ENCODE measurements at regions not wholly inside any gene's neighbourhood (a gene's known extent, or its start where the extent isn't known, plus 50 kb on each side); places are given as distances from the start of the nearest gene placed in this dataset.

DNA sequence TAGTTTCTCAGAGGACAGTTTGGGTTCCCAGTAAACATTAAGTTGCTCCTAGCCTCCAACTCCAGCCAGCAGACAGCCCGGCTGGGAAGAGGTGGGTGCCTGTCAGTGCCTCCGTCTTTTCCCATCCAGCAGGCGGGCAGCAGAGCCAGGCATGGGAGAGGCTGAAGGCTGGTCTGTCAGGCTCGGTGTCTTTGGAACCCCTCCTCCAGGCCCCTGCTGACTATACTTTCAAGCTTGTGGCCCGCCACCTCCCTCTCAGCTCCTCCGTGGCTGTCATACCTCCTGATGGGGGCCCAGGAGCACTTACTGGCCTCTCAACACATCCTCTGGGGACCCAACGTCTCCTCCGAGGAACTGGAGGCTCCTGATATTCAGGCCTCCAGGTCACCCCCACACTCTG lies 140.9 kb downstream of the ACTL8 start:
- TF ChIP-seq EZH2 (IDR thresholded peaks at IDR 0.05) (no peak), POLR2AphosphoS5 (IDR thresholded peaks at IDR 0.05; ENCODE audit: borderline replicate concordance, low read depth, low read length) (no peak), FOXP2 (optimal IDR thresholded peaks at IDR 0.05; ENCODE audit: control extremely low read depth, extremely low read length, insufficient read depth) (no peak)
